Peyer's patch (tissue), 4 donors: ENCODE measurements at regions not wholly inside any gene's neighbourhood (a gene's known extent, or its start where the extent isn't known, plus 50 kb on each side); places are given as distances from the start of the nearest gene placed in this dataset.

ENCODE experiments used
- POLR2A ChIP-seq, 2 donors: fragments of 450-650 bp; IDR thresholded peaks; one replicate each; pipeline ENCODE4 v1.5.1; 2017; ENCODE audit warnings: antibody characterized with exemption in 2 of 2, mild to moderate bottlenecking in 2 of 2, moderate library complexity in 2 of 2
- TF ChIP-seq, protein P1 (sequence below), 6 experiments: fragments of 450-650 bp in 4 of 6; fragments of 200-600 bp in 2 of 6; sonication (generic) in 1 of 6; IDR thresholded peaks; one replicate each; pipeline ENCODE4 v1.5.1; 2017 to 2019; ENCODE audit warnings: antibody characterized with exemption in 6 of 6, mild to moderate bottlenecking in 3 of 6, moderate library complexity in 1 of 6

DNA sequence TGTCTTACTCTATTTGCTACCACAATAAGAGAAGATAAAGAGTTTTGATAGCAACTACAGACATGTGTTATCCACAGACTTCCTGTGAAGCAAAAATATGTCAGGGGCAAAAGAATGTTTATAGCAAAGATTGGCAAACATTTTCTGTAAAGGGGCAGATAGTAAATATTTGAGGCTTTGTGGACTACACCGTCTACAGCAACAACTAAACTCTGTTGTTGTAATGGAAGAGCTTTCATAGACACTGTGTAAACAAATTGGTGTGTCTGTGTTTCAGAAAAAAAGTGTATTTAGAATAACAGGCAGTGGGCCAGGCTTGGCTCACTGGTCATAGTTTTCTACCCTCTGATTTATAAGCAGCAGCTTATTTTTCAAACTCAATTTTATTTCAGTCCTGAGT, 521.4 kb downstream of the ANKRD7 start:
- TF ChIP-seq, protein P1, sequence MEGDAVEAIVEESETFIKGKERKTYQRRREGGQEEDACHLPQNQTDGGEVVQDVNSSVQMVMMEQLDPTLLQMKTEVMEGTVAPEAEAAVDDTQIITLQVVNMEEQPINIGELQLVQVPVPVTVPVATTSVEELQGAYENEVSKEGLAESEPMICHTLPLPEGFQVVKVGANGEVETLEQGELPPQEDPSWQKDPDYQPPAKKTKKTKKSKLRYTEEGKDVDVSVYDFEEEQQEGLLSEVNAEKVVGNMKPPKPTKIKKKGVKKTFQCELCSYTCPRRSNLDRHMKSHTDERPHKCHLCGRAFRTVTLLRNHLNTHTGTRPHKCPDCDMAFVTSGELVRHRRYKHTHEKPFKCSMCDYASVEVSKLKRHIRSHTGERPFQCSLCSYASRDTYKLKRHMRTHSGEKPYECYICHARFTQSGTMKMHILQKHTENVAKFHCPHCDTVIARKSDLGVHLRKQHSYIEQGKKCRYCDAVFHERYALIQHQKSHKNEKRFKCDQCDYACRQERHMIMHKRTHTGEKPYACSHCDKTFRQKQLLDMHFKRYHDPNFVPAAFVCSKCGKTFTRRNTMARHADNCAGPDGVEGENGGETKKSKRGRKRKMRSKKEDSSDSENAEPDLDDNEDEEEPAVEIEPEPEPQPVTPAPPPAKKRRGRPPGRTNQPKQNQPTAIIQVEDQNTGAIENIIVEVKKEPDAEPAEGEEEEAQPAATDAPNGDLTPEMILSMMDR (IDR thresholded peaks at IDR 0.05) = no peak
- no peak for TF ChIP-seq POLR2A (IDR thresholded peaks at IDR 0.05)
